HT1080 (cell line): ENCODE measurements at regions not wholly inside any gene's neighbourhood (a gene's known extent, or its start where the extent isn't known, plus 50 kb on each side); places are given as distances from the start of the nearest gene placed in this dataset.

Experiments
- DNase-seq: peaks from one replicate; pipeline ENCODE4 v3.0.0-alpha.2; 2015; ENCODE audit warnings: low read depth

DNA sequence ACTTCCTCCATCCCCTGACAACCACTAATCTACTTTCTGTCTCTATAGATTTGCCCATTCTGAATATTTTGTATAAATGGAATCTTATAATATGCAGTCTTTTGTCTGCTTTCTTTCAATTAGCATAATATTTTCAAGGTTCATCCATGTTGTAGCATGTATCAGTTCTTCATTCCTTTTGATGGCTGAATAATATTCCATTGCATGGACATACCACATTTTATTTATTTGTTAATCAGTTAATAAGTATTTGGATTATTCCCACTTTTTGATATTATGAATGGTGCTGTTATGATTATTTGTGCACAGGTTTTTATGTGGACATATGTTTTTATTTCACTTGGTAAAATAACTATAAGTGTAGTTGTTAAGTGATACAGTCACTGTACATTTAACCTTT, 155.1 kb upstream of the WSCD2 start:
- DNase-seq: no peak

DNA sequence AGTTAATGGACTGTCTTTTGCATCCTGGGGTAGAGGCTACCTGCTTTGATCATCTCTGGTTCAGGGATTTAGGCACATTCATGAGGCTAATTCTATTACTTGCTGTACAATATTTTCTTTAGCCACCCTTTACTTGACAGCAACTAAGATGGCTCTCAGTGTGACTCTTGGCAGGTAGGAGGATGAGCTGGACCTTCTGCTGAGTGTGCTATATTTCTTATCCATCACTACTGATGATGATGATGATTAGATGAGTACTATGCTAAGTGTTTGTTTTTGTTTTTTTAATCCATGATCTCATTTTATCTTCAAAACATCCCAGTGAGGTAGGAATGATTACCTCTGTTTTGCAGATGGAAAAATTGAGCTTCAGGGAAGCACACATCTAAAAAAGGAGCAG, 152.8 kb upstream of the WSCD2 start:
- DNase-seq: no peak

DNA sequence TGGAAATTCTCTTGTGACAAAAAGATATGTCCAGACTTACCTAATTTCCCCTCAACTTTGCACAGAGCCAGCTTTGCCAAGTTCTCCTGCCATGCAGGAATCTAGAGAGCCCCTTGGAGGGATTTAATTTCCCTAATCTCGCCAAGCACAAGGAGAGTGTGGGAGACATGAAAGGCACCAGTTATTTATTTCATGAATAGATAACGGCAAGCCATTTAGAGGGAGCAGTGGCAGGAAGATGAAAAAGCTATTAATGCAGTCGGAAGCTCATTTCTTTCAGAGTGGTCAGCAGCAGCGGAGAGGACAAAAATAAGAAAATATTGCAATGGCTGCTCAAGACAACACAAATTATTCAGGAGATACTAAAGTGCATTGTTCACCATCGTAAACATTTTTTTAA, 150.9 kb upstream of the WSCD2 start:
- no peak for DNase-seq

DNA sequence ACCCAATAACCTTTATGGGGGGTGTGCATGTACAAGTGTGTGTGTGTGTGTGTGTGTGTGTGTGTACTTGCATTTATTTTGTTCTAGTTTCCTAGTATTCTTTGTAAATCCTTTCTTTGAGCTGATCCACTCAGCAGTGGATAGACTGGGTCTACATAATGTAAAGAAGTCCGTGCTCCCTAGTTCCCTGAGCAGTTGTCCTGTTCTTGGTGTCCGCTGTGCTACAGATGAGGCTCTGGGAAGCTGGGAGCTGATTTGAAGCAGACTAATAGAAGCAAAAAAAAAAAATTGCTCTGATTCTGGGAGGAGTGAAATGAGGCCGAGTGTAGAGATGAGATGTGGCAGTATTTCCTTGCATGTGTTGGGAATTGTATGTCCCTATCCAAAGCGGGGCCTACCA, 150.4 kb upstream of the WSCD2 start:
- no peak for DNase-seq

DNA sequence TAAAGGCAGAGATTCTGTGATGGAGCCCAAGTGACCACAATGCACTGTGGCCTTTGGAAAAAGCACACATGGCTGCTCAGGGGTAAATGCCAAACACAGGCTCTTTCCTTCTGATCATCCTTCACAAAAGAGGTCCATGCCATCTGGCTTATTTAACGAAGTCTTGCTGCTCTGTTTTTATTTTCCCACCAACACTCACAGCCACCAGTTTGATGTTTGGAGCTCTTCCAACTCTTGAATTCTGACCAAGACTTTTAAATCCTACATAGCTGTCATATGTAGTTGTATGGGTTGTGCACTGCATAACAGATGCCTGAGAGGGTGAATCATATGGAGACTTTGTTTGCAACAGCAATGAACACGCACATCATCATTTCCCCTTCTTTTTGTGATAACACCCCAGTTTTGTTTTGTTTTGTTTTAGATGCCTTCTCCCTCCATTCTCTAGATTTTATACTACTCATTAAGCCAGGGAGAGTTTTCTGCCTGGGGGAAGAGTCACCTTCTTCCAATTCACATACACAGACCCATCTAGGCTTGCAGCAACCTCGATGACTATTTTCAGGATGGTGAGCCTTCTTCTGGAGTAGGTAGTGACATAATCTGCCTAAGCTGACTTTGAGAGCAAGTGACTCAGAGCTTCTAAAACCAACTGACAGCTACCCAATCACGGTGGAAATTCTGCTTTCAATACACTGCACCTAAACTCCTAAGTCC, 145.2 kb upstream of the WSCD2 start:
- peak; percentile 8 for DNase-seq

DNA sequence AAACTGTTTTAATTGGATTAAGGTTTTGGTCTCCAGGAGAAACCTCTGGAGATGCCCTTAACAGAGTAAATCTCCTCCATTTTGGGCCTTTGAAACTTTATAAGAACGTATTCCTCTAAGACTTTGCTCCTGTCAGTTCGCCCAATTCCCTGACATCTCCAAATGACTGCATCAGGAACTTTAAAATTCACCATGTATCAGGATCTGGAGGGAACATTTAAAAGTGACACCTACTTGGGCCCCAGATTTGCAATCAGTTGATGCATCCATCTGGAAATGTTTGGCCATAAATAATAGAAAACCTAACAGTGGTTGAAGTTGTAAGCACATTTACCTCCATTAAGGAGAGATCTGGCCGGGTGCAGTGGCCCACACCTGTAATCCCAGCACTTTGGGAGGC, 144.1 kb upstream of the WSCD2 start:
- DNase-seq: no peak

DNA sequence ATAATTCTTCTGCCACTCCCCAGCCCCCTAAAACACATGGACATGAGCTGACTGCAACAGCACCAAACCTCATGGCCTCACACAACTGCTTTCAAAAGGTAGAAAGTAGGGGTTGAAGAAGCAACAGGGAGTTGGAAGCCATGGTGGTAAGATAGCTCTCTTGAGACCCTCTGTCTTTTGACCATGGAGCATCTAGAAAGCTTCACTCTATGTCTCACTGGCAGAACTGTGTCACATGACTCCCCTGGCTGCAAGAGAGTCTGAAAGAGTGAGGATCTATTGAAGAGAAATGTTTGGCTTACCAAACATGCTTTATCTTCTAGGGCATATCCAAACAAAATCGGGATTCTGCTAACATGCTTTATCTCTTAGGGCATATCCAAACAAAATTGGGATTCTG, 142.9 kb upstream of the WSCD2 start:
- DNase-seq: no peak

DNA sequence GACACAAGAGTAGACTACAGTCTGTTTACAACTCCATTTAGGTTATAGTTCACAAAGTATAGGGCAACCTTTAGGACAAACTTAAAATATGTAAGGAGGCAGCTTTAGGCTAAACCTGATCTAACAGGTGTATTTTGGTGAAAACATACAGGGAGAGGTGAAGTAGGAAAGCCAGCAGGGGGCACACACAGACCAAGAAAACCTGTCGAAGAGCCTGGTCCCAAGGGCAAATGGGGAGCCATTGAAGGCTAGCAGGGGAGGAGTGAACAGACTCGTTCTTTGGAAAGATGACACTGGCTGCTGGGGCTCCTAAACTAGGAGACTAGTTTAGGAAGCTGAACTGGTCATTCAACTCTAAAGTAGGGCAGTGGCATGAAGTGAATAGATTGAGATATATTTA, 138.8 kb upstream of the WSCD2 start:
- DNase-seq: peak; percentile 11

DNA sequence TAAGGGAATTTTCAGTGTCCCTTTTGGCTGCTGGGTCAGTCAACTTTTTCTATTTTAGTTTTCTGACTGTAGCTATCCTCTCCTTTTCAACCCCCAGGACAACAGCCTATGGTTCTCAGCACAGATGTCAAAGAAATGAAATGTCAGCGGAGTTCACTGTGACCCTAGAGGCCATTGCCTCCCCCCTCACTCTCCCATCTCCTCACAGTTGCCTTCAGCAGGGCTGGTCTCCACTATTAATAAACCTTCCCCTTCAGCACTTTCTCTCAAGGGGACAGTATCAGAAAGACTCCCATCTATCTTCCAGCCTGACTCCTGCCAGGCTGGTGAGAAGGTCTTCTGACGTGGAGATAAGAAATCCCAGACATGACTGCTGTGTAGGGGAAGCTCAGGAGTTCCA, 137.1 kb upstream of the WSCD2 start:
- DNase-seq: no peak

DNA sequence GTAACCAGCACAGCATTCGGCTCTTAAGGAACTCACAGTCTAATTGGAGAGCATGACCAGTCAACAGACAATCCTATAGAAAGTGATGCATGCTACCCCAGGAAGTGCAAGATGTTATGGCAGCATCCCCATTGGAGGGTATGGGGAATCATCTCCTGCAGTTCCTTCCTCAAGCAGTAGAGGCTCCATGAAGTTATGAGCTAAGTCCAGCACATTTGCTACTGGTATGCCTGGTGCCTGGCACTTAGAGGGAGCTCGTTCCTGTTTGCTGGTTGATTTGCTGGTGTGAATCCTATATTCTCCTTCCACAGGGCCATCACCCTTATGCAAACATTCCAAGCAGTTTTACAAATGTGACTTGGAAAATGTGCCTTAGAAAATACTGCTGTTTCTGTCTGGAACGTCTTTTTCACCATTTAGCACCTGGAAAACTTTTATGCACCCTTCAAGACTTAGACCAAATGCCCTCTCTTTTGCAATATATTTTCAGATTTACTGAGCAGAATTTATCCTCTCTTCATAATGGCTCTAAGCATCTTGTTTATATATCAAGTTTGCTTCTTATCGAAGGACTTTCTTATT, 136.1 kb upstream of the WSCD2 start:
- peak; percentile 50 for DNase-seq

DNA sequence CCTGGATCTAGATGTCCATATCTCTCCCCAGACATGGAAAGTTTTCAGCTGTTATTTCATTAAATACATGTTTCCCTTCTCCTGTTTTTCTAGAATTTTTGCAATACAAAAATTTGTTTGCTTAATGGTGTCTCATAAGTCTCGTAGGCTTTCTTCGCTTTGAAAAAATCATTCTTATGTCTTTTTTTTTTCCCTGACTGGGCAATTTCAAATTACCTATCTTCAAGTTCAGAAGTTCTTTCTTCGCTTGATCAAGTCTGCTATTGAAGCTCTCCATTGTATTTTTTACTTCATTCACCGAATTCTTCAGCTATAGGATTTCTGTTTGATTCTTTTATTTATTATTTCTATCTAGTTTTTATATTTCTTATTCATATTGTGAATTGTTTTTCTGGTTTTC, 130.2 kb upstream of the WSCD2 start:
- no peak for DNase-seq

DNA sequence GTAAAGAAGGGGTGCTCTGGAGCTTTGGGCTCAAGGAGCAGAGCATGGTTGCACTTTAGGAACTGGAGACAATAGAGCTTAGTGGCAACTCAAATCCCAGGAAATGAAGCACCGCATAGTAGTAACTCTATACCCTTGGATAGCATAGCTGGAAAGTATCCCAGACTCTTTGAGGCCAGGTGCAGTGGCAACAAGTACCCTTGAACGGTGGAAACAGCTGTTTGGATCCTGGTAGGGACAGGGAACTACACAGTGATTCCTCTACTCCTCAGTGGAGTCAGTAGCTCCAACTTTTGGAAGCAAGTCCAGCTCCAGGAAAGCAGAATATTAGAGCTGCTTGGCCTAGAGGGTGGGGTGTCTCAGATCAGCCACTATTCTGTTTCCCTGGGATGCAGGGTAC, 129.0 kb upstream of the WSCD2 start:
- DNase-seq: no peak

DNA sequence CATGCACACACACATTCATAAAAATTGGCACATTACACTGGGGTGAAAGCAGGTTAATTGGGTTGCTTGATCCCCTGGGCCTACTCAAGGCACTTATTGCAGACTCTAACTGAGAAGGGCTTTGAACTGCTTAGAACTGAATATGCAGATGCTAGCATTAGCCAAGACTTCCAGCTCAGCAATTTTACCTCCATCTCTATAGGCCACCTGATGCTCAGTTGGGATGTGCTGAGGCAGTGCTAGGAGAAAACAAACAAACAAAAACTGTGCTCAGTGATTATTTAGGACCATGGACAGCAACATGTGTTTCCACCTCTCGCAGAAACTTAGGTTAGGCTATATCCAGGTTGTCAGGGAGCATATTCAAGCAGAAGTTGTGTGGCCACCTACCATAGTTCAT, 124.8 kb upstream of the WSCD2 start:
- no peak for DNase-seq

DNA sequence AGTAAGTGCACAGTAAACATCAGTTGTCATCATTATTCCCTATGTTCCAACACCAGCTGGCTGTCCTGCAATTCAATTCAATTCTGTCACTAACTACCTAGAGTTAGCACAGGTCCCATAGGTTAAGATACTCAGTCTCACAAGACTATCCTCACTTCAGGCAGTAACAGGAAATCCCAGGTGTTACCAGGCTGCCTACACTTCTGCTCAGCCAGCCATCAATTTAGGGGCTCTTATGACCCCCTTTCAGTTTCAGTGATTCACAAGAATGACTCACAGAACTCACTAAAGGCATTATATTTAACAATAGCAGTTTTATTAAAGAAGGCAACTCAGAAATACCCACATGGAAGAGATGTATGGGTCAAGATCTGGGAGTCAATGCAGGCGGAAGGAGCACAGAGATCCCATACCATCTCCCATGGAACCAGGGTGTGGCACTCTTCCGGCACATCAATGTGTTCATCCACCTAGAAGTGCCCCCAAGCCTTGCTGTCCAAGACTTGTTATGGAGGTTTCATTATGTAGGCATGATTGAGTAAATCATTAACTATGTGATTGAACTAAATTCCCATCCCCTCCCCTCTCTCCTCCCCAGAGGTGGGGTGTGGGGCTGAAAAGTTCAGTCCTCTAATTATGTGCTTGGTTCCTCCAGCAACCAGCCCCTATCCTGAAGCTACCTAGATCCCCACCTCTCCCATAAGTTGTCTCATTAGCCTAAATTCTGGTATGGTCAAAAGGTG, 120.8 kb upstream of the WSCD2 start:
- DNase-seq: no peak

DNA sequence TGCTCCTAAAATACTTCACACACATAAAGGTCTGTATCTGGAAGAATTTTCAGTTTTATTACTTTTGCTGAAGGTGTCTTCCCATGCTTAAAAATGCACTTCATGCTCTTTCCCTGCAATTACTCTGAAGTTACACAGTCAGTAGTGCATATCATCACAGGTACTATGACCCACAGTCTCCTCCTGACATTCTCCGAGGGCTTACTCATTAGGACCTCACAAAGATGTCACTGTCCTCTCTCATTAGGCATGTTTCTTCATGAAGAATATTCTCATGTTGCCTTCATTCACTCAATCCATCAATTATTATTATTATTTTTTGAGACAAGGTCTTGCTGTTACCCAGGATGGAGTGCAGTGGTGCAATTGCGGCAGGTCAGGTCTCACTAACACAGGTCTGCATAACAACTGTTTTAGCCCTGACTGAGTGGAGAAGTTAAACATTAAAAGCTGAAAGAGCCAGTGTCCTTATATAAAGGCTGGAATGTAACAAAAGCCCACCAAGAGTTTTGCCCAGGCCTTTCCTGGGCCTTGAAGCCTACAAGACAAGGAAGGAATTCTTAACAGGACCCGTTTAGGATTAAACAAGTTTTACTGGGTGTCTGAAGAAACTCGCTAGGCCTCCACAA, 119.5 kb upstream of the WSCD2 start:
- DNase-seq: no peak

DNA sequence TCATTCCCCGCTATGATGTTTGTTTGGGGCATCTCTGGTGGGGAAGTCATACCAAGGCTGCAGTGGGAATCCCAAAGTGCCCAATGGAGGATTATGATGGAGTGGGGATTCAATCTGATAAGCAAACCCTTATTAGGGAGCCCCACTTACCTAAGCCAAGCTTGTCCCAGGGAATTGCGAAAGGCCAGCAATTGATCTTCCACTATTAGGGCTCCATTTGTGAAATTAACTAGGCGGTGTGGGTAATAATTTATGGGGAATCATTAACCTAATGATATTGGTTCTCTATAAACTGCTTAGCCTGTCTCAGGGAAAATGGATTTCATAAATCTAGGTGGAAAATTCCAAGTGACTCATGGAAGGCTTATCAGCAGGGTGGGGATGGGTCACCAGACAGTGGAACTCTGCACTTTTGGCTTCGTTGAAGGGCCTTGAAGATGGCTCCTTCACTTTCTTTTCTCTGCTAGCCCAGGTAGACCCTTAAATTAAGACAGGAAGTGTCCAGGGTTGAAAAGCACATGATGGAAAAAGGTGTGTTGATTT, 113.0 kb upstream of the WSCD2 start:
- DNase-seq: no peak

DNA sequence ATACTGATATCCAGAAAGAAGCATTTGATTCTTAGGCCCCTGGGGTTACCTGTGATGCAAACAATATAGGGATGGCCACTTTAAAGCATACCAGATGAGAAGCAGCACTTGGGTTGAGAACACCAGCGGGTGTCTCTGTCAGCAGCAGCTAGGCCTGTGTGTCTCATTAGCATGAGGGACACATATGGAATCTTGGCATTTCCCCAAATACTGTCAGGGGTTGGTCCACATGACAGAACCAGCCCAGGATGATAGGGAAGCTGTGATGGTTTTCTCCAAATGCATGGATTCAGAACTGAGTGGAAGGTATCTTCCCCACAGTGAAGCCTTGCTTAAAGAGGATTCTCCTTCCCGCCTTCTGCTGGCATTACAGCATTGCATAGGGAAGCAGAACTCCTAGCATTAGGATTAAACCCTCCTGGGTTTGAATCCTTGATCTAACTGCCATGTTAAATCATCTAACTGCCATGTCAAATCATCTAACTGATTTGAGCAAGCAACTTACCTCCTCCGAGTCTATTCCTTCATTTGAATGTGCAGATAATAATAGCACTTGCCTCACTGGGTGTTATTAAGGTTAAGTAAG, 111.5 kb upstream of the WSCD2 start:
- DNase-seq: no peak

DNA sequence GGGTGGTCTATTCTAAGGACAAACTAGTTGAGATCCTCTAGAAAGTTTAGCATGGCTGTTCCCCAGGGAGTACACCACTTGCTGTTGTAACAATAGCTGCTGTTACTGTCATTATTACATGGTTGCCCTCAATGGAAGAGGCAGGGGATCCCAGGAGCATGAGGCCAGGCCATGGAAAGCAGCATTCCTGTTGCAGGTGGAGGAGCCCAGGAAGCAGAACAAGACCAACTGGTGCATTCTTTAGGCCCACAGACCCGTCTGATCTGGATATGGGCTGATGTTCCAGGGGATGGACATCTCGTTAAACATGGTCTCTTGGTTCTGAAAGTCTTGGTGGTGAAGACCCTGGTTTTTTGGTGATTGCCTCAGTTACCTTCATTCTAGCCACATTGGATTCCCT, 109.2 kb upstream of the WSCD2 start:
- no peak for DNase-seq

DNA sequence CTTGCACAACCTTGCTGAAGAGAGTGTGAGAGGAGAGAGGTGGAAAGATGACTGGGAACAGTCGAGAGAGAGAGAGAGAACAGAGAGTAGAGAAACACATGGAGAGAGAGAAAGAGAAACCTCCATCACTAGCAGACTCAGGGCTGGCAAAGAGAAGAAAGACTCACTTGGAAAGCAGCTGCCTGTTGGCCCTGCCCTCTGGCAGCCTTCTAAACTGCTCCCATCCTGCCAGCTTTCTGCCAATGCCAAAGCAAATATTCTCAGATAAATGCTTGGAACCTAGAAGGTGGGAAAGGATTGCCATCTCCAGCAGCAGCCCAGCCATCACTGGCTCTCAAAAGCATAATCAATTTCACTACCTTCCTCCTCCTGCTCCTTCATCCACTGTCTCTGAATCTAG, 107.9 kb upstream of the WSCD2 start:
- no peak for DNase-seq

DNA sequence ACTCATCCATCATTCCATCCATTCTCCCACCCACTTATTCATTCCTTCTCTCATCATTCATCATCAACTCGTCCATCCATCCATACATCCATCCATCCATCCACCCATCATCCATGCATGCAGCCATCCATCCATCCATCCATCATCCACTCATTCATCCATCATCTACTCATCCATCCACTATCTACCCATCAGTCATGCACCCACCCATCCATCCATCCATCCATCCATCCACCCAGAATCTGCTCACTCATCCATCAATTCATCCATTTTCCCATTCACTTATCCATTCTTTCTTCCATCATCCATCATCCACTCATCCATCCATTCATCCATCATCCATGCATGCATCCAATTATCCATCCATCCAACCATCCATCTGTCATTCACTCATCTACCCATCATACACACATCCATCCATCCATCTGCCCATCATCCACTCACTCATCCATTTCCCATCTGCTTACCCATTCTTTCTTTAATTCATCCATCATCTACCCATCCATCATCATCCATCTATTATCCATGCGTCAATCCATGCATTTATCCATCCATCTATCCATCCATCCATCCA, 107.1 kb upstream of the WSCD2 start:
- DNase-seq: no peak

DNA sequence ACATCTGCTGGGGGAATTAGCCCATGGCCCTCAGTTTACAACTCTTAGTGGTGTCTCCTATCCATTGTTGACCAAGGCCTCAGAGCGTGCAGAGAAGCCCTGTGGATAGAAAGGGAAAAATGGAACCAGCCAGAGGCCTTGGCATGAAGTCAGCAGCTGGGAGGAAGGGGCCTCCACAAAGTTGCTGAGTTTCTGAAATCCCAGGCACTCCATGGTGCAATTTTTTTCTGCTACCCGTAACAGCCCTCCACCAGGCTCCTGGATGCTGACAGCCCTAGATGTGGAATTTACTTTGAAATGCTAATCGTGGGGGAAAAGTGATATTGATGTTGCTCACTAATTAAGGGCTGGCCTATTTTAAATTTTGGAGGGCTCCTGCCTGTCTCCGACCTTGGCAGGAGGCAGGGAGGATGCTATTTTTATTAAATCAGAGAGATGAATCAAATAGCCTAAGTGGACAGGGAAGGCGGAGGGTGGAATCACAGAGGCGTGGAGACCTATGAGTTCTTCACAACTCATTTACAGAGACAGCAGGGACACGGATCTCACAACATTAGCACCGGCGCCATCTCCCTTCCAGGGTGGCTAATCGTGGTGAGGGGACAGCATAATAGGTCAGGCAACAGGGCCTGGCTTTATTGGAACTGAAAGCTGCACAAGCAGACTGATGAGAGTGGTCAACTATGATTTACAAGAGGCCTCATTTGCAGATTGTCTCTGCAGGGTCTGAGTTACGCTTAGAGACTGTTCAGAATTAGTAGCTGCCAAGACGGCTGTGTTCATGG, 99.8 kb upstream of the WSCD2 start:
- no peak for DNase-seq
